ENCODE measurements at regions not wholly inside any gene's neighbourhood (a gene's known extent, or its start where the extent isn't known, plus 50 kb on each side); places are given as distances from the start of the nearest gene placed in this dataset.

DNA sequence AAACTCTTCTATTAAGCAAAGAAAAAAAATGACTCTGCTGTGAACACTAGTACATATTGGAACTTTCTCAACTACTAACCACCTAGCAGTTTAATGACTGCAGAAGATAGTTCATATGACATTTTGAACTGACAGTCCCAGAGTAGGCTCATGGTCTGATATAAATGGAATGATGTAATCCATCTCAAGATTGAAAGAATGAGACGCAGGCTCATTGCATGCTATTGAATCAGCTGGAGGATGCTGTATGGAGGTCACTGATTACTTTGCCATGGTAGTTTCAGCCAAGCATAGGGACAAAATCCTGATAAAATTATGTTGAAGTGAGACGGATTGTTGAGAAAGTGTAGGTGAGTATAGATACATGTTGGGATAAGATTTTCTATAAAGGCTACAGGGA lies 217.6 kb upstream of the SEMA3E start:
- Histone ChIP-seq H3K9me3 (ENCODE audit: control insufficient read depth in 2 of 3, low read length in 3 of 3) (no peaks in the 10 kb centered on the region), H3K4me3 (ENCODE audit: low read length) (no peak overlapping the region), H3K4me1 (ENCODE audit: control insufficient read depth in 2 of 2, insufficient read depth in 2 of 2, low read length in 2 of 2) (no peaks in the 10 kb centered on the region), H3K36me3 (ENCODE audit: control insufficient read depth in 2 of 3, insufficient read depth in 3 of 3, low read length in 3 of 3) (no peaks in the 10 kb centered on the region), H3K27ac (ENCODE audit: low read depth, low read length) (no peak overlapping the region), H3K27me3 (ENCODE audit: control insufficient read depth in 2 of 2, insufficient read depth in 2 of 2, low read length in 2 of 2) (no peaks in the 10 kb centered on the region)
- peaks cover 0 to 2% (median 0%) of the 10 kb centered on the region in 11 donors for H3K9me3 Mint-ChIP-seq
- ATAC-seq: no peak
- no peak overlapping the region for H3K4me3 Mint-ChIP-seq
- H3K36me3 Mint-ChIP-seq: no peaks in the 10 kb centered on the region
- POLR2A ChIA-PET: no interaction called here
- no peaks in the 10 kb centered on the region for H3K4me1 Mint-ChIP-seq
- intact Hi-C loops (cut with micrococcal nuclease): no loop called here
- no peak for DNase-seq
- CTCF ChIA-PET: no interaction called here
- no peak overlapping the region for H3K27ac Mint-ChIP-seq
- no peaks in the 10 kb centered on the region for H3K27me3 Mint-ChIP-seq

DNA sequence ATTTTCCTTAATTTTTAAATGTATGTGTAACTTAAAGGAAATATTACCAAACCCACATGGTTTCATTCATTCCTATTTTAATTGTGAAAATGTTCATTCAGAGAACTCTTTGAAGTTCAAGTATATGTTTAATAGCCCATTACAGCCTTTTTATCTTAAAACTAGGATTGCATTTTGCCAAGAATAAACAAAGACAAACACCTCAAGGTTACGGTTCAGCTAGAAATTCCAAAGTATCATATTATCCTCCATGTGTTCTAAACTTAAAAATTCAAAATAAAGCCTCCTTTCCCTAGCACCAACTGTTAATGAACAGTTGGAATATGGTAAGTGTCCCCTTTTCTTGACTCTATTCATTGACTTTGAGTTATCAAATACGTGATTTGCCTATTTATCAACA lies 215.6 kb upstream of the SEMA3E start:
- Histone ChIP-seq H3K4me1 (ENCODE audit: control insufficient read depth in 2 of 2, insufficient read depth in 2 of 2, low read length in 2 of 2) (no peaks in the 10 kb centered on the region), H3K27me3 (ENCODE audit: control insufficient read depth in 2 of 2, insufficient read depth in 2 of 2, low read length in 2 of 2) (no peaks in the 10 kb centered on the region), H3K9me3 (ENCODE audit: control insufficient read depth in 2 of 3, low read length in 3 of 3) (no peaks in the 10 kb centered on the region), H3K27ac (ENCODE audit: low read depth, low read length) (no peak overlapping the region), H3K36me3 (ENCODE audit: control insufficient read depth in 2 of 3, insufficient read depth in 3 of 3, low read length in 3 of 3) (no peaks in the 10 kb centered on the region), H3K4me3 (ENCODE audit: low read length) (no peak overlapping the region)
- intact Hi-C loops (cut with micrococcal nuclease): no loop called here
- POLR2A ChIA-PET: no interaction called here
- no peak for DNase-seq
- H3K4me1 Mint-ChIP-seq: no peaks in the 10 kb centered on the region
- no peak for ATAC-seq
- H3K4me3 Mint-ChIP-seq: no peak overlapping the region
- CTCF ChIA-PET: no interaction called here
- no peaks in the 10 kb centered on the region for H3K27me3 Mint-ChIP-seq
- peaks cover 0 to 2% (median 0%) of the 10 kb centered on the region in 11 donors for H3K9me3 Mint-ChIP-seq
- H3K36me3 Mint-ChIP-seq: no peaks in the 10 kb centered on the region
- H3K27ac Mint-ChIP-seq: no peak overlapping the region

DNA sequence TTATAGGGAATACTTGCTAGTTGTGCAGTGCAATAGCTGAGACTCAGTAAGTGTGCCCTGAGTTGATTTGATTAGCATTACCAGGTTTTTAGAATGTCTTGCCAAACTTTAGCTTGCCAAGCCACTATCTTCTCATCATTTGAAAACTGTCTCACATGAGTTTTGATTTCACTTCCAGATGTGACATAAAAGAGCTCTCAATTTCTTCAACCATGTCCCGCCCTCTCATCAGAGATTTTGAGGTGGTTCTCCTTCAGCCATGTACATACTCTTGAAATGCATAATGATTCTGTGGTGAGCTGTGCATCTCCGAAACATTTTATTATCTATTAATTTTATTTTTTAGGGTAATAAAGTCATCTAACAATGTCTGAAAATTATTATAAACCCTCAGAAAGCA lies 215.0 kb upstream of the SEMA3E start:
- ChIA-PET CTCF (no interaction called here), POLR2A (no interaction called here)
- Mint-ChIP-seq H3K36me3 (no peaks in the 10 kb centered on the region), H3K9me3 (peaks cover 0 to 2% (median 0%) of the 10 kb centered on the region in 11 donors), H3K4me3 (no peak overlapping the region), H3K27ac (no peak overlapping the region), H3K4me1 (no peaks in the 10 kb centered on the region), H3K27me3 (no peaks in the 10 kb centered on the region)
- no peak for ATAC-seq
- no peak overlapping the region for H3K27ac ChIP-seq (ENCODE audit: low read depth, low read length)
- no peaks in the 10 kb centered on the region for H3K4me1 ChIP-seq (ENCODE audit: control insufficient read depth in 2 of 2, insufficient read depth in 2 of 2, low read length in 2 of 2)
- no peaks in the 10 kb centered on the region for H3K9me3 ChIP-seq (ENCODE audit: control insufficient read depth in 2 of 3, low read length in 3 of 3)
- intact Hi-C loops (cut with micrococcal nuclease): no loop called here
- no peak for DNase-seq
- no peaks in the 10 kb centered on the region for H3K36me3 ChIP-seq (ENCODE audit: control insufficient read depth in 2 of 3, insufficient read depth in 3 of 3, low read length in 3 of 3)
- no peak overlapping the region for H3K4me3 ChIP-seq (ENCODE audit: low read length)
- H3K27me3 ChIP-seq (ENCODE audit: control insufficient read depth in 2 of 2, insufficient read depth in 2 of 2, low read length in 2 of 2): no peaks in the 10 kb centered on the region

DNA sequence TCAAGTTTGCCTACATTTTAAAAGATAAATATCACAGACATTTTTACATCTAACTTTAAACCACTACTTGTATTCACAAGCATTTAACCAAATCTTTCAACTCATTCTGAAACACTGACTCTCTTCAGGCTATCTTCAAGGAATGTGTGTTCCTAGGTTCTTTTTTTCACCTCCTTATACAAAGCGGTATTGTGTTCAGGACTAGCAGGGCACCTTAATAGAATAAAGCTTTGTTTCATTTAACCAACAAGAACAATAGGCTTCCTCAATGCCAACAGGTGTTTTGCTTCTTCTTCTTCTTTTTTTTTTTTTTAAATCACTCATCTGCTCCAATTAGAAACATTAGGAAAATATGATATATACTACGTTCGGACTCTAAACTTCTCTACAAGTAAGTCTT lies 212.9 kb upstream of the SEMA3E start:
- H3K4me3 ChIP-seq (ENCODE audit: low read length): no peak overlapping the region
- Mint-ChIP-seq H3K27me3 (no peaks in the 10 kb centered on the region), H3K4me1 (no peaks in the 10 kb centered on the region), H3K27ac (no peak overlapping the region), H3K9me3 (peaks cover 0 to 2% (median 0%) of the 10 kb centered on the region in 11 donors), H3K4me3 (no peak overlapping the region), H3K36me3 (no peaks in the 10 kb centered on the region)
- H3K36me3 ChIP-seq (ENCODE audit: control insufficient read depth in 2 of 3, insufficient read depth in 3 of 3, low read length in 3 of 3): no peaks in the 10 kb centered on the region
- no peaks in the 10 kb centered on the region for H3K9me3 ChIP-seq (ENCODE audit: control insufficient read depth in 2 of 3, low read length in 3 of 3)
- CTCF ChIA-PET: no interaction called here
- DNase-seq (no peak), ATAC-seq (no peak)
- no peaks in the 10 kb centered on the region for H3K4me1 ChIP-seq (ENCODE audit: control insufficient read depth in 2 of 2, insufficient read depth in 2 of 2, low read length in 2 of 2)
- intact Hi-C loops (cut with micrococcal nuclease): no loop called here
- POLR2A ChIA-PET: no interaction called here
- H3K27me3 ChIP-seq (ENCODE audit: control insufficient read depth in 2 of 2, insufficient read depth in 2 of 2, low read length in 2 of 2): no peaks in the 10 kb centered on the region
- no peak overlapping the region for H3K27ac ChIP-seq (ENCODE audit: low read depth, low read length)

DNA sequence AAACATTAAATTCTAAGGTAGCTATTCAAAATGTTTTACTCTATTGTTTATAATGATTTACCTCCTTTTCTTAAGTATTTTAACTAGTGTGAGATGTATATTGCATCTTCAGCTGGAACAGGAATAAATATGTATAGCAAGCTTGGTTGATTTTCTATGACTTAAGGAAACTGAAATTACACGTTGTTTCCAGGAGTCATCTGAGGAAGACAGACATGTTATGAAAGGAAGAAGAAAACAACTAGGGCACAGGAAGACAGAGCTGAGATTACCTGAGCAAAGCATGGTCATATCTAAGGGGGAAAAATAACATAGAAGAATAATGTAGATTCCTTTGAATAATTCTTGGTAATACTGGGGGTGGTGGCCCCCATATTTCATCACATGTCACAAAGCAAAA lies 210.9 kb upstream of the SEMA3E start:
- H3K9me3 ChIP-seq (ENCODE audit: control insufficient read depth in 2 of 3, low read length in 3 of 3): no peaks in the 10 kb centered on the region
- H3K36me3 ChIP-seq (ENCODE audit: control insufficient read depth in 2 of 3, insufficient read depth in 3 of 3, low read length in 3 of 3): no peaks in the 10 kb centered on the region
- ChIA-PET CTCF (interaction anchor here (0.7 kb wide), 1 partner anchor 138 kb away, joined by 3 read pairs; no protein-coding TSS in a partner anchor), POLR2A (no interaction called here)
- Mint-ChIP-seq H3K27me3 (no peaks in the 10 kb centered on the region), H3K4me3 (no peak overlapping the region), H3K36me3 (no peaks in the 10 kb centered on the region), H3K4me1 (no peaks in the 10 kb centered on the region), H3K9me3 (peaks cover 0 to 2% (median 0%) of the 10 kb centered on the region in 11 donors), H3K27ac (no peak overlapping the region)
- ATAC-seq (no peak), DNase-seq (no peak)
- no peak overlapping the region for H3K27ac ChIP-seq (ENCODE audit: low read depth, low read length)
- intact Hi-C loops (cut with micrococcal nuclease): no loop called here
- no peak overlapping the region for H3K4me3 ChIP-seq (ENCODE audit: low read length)
- no peaks in the 10 kb centered on the region for H3K4me1 ChIP-seq (ENCODE audit: control insufficient read depth in 2 of 2, insufficient read depth in 2 of 2, low read length in 2 of 2)
- no peaks in the 10 kb centered on the region for H3K27me3 ChIP-seq (ENCODE audit: control insufficient read depth in 2 of 2, insufficient read depth in 2 of 2, low read length in 2 of 2)

DNA sequence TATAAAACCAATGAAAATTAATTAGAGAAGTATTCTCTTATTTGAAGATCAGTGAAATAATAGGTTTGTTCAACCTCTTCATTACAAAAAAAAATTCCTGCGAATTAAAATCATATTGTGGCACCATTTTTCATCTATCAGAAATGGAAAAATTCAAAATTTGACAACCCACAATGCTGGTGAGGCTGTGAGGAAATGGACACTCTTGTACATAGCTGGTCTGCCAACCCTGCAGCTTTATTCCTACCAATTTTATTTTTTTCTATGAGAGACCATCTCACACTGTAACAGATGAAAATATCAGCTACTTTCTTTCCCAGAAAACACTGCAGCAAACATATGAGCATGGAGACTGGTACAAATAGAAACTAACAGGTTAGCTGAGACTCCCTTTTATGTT lies 208.8 kb upstream of the SEMA3E start:
- ChIA-PET CTCF (interaction anchor here (0.8 kb wide), 1 partner anchor 950 kb away, joined by 4 read pairs; no protein-coding TSS in a partner anchor), POLR2A (no interaction called here)
- H3K9me3 Mint-ChIP-seq: peaks cover 0 to 2% (median 0%) of the 10 kb centered on the region in 11 donors
- no peak overlapping the region for H3K27ac Mint-ChIP-seq
- intact Hi-C loops (cut with micrococcal nuclease): no loop called here
- H3K27me3 Mint-ChIP-seq: no peaks in the 10 kb centered on the region
- DNase-seq (no peak), ATAC-seq (no peak)
- no peaks in the 10 kb centered on the region for H3K4me1 Mint-ChIP-seq
- Histone ChIP-seq H3K4me3 (ENCODE audit: low read length) (no peak overlapping the region), H3K9me3 (ENCODE audit: control insufficient read depth in 2 of 3, low read length in 3 of 3) (no peaks in the 10 kb centered on the region), H3K27me3 (ENCODE audit: control insufficient read depth in 2 of 2, insufficient read depth in 2 of 2, low read length in 2 of 2) (no peaks in the 10 kb centered on the region), H3K27ac (ENCODE audit: low read depth, low read length) (no peak overlapping the region), H3K4me1 (ENCODE audit: control insufficient read depth in 2 of 2, insufficient read depth in 2 of 2, low read length in 2 of 2) (no peaks in the 10 kb centered on the region), H3K36me3 (ENCODE audit: control insufficient read depth in 2 of 3, insufficient read depth in 3 of 3, low read length in 3 of 3) (no peaks in the 10 kb centered on the region)
- no peaks in the 10 kb centered on the region for H3K36me3 Mint-ChIP-seq
- H3K4me3 Mint-ChIP-seq: no peak overlapping the region

DNA sequence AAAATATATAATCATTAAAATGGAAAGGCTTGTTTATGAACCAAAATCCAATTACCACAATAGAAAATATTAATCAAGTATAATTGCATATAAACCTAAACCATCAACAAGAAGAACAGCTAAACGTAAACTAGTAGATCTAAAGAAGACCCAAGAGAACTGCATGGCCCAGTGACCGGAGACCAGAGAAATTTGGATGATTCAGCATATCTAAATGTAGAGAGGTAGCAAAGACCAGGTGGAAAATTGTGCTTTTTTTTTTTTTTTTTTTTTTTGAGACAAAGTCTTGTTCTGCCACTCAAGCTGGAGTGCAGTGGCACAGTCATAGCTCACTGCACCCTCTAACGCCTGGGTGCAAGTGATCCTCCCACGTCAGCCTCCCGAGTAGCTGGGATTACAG lies 207.2 kb upstream of the SEMA3E start:
- H3K4me3 ChIP-seq (ENCODE audit: low read length): no peak overlapping the region
- intact Hi-C loops (cut with micrococcal nuclease): no loop called here
- no peaks in the 10 kb centered on the region for H3K4me1 ChIP-seq (ENCODE audit: control insufficient read depth in 2 of 2, insufficient read depth in 2 of 2, low read length in 2 of 2)
- Mint-ChIP-seq H3K27ac (no peak overlapping the region), H3K9me3 (no peaks in the 10 kb centered on the region), H3K4me3 (no peak overlapping the region), H3K4me1 (no peaks in the 10 kb centered on the region), H3K27me3 (peaks cover 0 to 4% (median 0%) of the 10 kb centered on the region in 5 donors), H3K36me3 (no peaks in the 10 kb centered on the region)
- POLR2A ChIA-PET: no interaction called here
- H3K9me3 ChIP-seq (ENCODE audit: control insufficient read depth in 2 of 3, low read length in 3 of 3): no peaks in the 10 kb centered on the region
- H3K27ac ChIP-seq (ENCODE audit: low read depth, low read length): no peak overlapping the region
- no peak for ATAC-seq
- no peaks in the 10 kb centered on the region for H3K36me3 ChIP-seq (ENCODE audit: control insufficient read depth in 2 of 3, insufficient read depth in 3 of 3, low read length in 3 of 3)
- DNase-seq: no peak
- CTCF ChIA-PET: interaction anchor here (0.7 kb wide), 1 partner anchor 1120 kb away, joined by 7 read pairs; no protein-coding TSS in a partner anchor
- H3K27me3 ChIP-seq (ENCODE audit: control insufficient read depth in 2 of 2, insufficient read depth in 2 of 2, low read length in 2 of 2): no peaks in the 10 kb centered on the region

All from naive thymus-derived CD4-positive, alpha-beta T cell (primary cell).